Esophagus mucosa (tissue), 1 donor: ENCODE measurements at regions not wholly inside any gene's neighbourhood (a gene's known extent, or its start where the extent isn't known, plus 50 kb on each side); places are given as distances from the start of the nearest gene placed in this dataset.
"Not testable (repeated sequence)": the region's sequence is repeated elsewhere in the genome, so short reads cannot be mapped to it uniquely, and the experiment has no call there.

Experiments
- ATAC-seq: fragments of 200-7000 bp; cut with Tn5 transposase; one replicate; pipeline ENCODE4 v1.9.1; 2020
- donor health status: DM: yes; HTN: yes; CAD: no.

- no peak for ATAC-seq
These were observed 71.9 kb upstream of the MBNL1 start for GRCh38 chr3:152196782-152197181.

- no peak for ATAC-seq
These were observed 71.3 kb upstream of the MBNL1 start for GRCh38 chr3:152197451-152197850.

- ATAC-seq: no peak
These were observed 70.8 kb upstream of the MBNL1 start for GRCh38 chr3:152197937-152198336.

GRCh38 chr3:152198665-152199064, 70.1 kb upstream of the MBNL1 start:
- ATAC-seq: no peak

GRCh38 chr3:152199102-152199840, 69.5 kb upstream of the MBNL1 start:
- no peak for ATAC-seq

- no peak for ATAC-seq
These were observed 68.0 kb upstream of the MBNL1 start for GRCh38 chr3:152200476-152201420.

- ATAC-seq: no peak
These were observed 65.6 kb upstream of the MBNL1 start for GRCh38 chr3:152202976-152203626.

GRCh38 chr3:152203652-152204051, 65.1 kb upstream of the MBNL1 start:
- ATAC-seq: no peak

GRCh38 chr3:152204218-152204617, 64.5 kb upstream of the MBNL1 start:
- no peak for ATAC-seq

GRCh38 chr3:152205097-152205593, 63.6 kb upstream of the MBNL1 start:
- ATAC-seq: peak; percentile 50

GRCh38 chr3:152206243-152206760, 62.4 kb upstream of the MBNL1 start:
- ATAC-seq: no peak

- no peak for ATAC-seq
These were observed 60.3 kb upstream of the MBNL1 start for GRCh38 chr3:152208439-152208838.

- ATAC-seq: no peak
These were observed 59.7 kb upstream of the MBNL1 start for GRCh38 chr3:152209060-152209459.

GRCh38 chr3:152209776-152210175, 59.0 kb upstream of the MBNL1 start:
- ATAC-seq: no peak

- ATAC-seq: no peak
These were observed 58.0 kb upstream of the MBNL1 start for GRCh38 chr3:152210697-152211096.

GRCh38 chr3:152211655-152212054, 57.1 kb upstream of the MBNL1 start:
- ATAC-seq: no peak

GRCh38 chr3:152213203-152213602, 55.5 kb upstream of the MBNL1 start:
- ATAC-seq: no peak

- no peak for ATAC-seq
These were observed 54.8 kb upstream of the MBNL1 start for GRCh38 chr3:152213938-152214337.

GRCh38 chr3:152216960-152217865, 51.5 kb upstream of the MBNL1 start:
- not testable (repeated sequence) for ATAC-seq

GRCh38 chr3:152218602-152219001, 50.1 kb upstream of the MBNL1 start:
- ATAC-seq: no peak
